Liver (tissue), 8 donors: ENCODE measurements at regions not wholly inside any gene's neighbourhood (a gene's known extent, or its start where the extent isn't known, plus 50 kb on each side); places are given as distances from the start of the nearest gene placed in this dataset.

ENCODE experiments used
- DNase-seq: peaks from one replicate; pipeline ENCODE4 v3.0.0-alpha.2; 2017; ENCODE audit warnings: low spot score
- H3K27ac ChIP-seq, 2 donors: one replicate each; pipeline ENCODE4 v1.7.0; 2013; ENCODE audit warnings: inconsistent platforms in 2 of 2, low read length in 2 of 2, control low read depth in 1 of 2, low read depth in 1 of 2, mild to moderate bottlenecking in 1 of 2
- H3K27me3 ChIP-seq, 4 donors: one replicate each; pipeline versions ENCODE4 v1.6.1 to v1.7.0; 2013; ENCODE audit warnings: low read length in 3 of 4, inconsistent platforms in 1 of 4, mild to moderate bottlenecking in 1 of 4, moderate library complexity in 1 of 4; ENCODE audit not compliant: control insufficient read depth in 4 of 4, insufficient read depth in 4 of 4
- H3K36me3 ChIP-seq, 4 donors: one replicate each; pipeline versions ENCODE4 v1.6.1 to v1.7.0; 2013; ENCODE audit warnings: low read length in 3 of 4, mild to moderate bottlenecking in 3 of 4, low read depth in 1 of 4, moderate library complexity in 1 of 4; ENCODE audit not compliant: control insufficient read depth in 4 of 4, insufficient read depth in 3 of 4
- H3K4me1 ChIP-seq, 4 donors: one replicate each; pipeline versions ENCODE4 v1.6.1 to v1.7.0; 2013; ENCODE audit warnings: low read length in 3 of 4, mild to moderate bottlenecking in 3 of 4, moderate library complexity in 1 of 4; ENCODE audit not compliant: control insufficient read depth in 4 of 4, insufficient read depth in 4 of 4
- H3K4me3 ChIP-seq, 3 donors: one replicate each; pipeline versions ENCODE4 v1.6.1 to v1.7.0; 2013; ENCODE audit warnings: low read length in 3 of 3, control low read depth in 1 of 3, low read depth in 1 of 3, mild to moderate bottlenecking in 1 of 3
- H3K9ac ChIP-seq, 2 donors: one replicate each; pipeline ENCODE4 v1.7.0; 2013; ENCODE audit warnings: low read length in 2 of 2, mild to moderate bottlenecking in 2 of 2, moderate library complexity in 2 of 2, control low read depth in 1 of 2, low read depth in 1 of 2
- H3K9me3 ChIP-seq, 4 donors: one replicate each; pipeline versions ENCODE4 v1.6.1 to v1.7.0; 2013; ENCODE audit warnings: low read length in 3 of 4; ENCODE audit not compliant: control insufficient read depth in 4 of 4
- ATF3 ChIP-seq: IDR thresholded peaks from 2 replicates; pipeline ENCODE4 v1.6.1; 2016; ENCODE audit warnings: antibody characterized with exemption
- EGR1 ChIP-seq, 2 donors: IDR thresholded peaks; 2 replicates each; pipeline ENCODE4 v1.6.1; 2016 to 2018; ENCODE audit warnings: antibody characterized with exemption in 2 of 2, low read depth in 2 of 2
- FOXA1 ChIP-seq: IDR thresholded peaks from 2 replicates; pipeline ENCODE4 v1.6.1; 2016; ENCODE audit warnings: antibody characterized with exemption
- FOXA2 ChIP-seq: IDR thresholded peaks from 2 replicates; pipeline ENCODE4 v1.6.1; 2016; ENCODE audit warnings: antibody characterized with exemption
- GABPA ChIP-seq, 2 donors: IDR thresholded peaks in 1 of 2; conservative IDR thresholded peaks in 1 of 2; 2 replicates each; pipeline ENCODE4 v1.6.1; 2016; ENCODE audit warnings: antibody characterized with exemption in 2 of 2, mild to moderate bottlenecking in 1 of 2, moderate library complexity in 1 of 2
- HNF4A ChIP-seq, 2 donors: conservative IDR thresholded peaks; 2 replicates each; pipeline ENCODE4 v1.6.1; 2016; ENCODE audit warnings: antibody characterized with exemption in 2 of 2, mild to moderate bottlenecking in 2 of 2
- HNF4G ChIP-seq: IDR thresholded peaks from 2 replicates; pipeline ENCODE4 v1.6.1; 2016; ENCODE audit warnings: antibody characterized with exemption
- JUND ChIP-seq, 2 donors: IDR thresholded peaks; 2 replicates each; pipeline ENCODE4 v1.6.1; 2016; ENCODE audit warnings: antibody characterized with exemption in 2 of 2
- MAX ChIP-seq: IDR thresholded peaks from 2 replicates; pipeline ENCODE4 v1.6.1; 2016; ENCODE audit warnings: antibody characterized with exemption
- NR2F2 ChIP-seq: IDR thresholded peaks from 2 replicates; pipeline ENCODE4 v1.6.1; 2016; ENCODE audit warnings: antibody characterized with exemption
- RAD21 ChIP-seq, 2 donors: IDR thresholded peaks; 2 replicates each; pipeline ENCODE4 v1.6.1; 2016; ENCODE audit warnings: antibody characterized with exemption in 2 of 2, mild to moderate bottlenecking in 2 of 2
- RXRA ChIP-seq, 2 donors: IDR thresholded peaks; 2 replicates each; pipeline ENCODE4 v1.6.1; 2017 to 2018; ENCODE audit warnings: antibody characterized with exemption in 2 of 2, mild to moderate bottlenecking in 1 of 2
- SP1 ChIP-seq: IDR thresholded peaks from 2 replicates; pipeline ENCODE4 v1.6.1; 2018; ENCODE audit warnings: antibody characterized with exemption, mild to moderate bottlenecking
- TAF1 ChIP-seq: conservative IDR thresholded peaks from 2 replicates; pipeline ENCODE4 v1.6.1; 2016; ENCODE audit warnings: antibody characterized with exemption, mild to moderate bottlenecking
- YY1 ChIP-seq: IDR thresholded peaks from 2 replicates; pipeline ENCODE4 v1.6.1; 2016; ENCODE audit warnings: antibody characterized with exemption, mild to moderate bottlenecking
- ZBTB33 ChIP-seq: IDR thresholded peaks from 2 replicates; pipeline ENCODE4 v1.6.1; 2016; ENCODE audit warnings: antibody characterized with exemption
- WGBS: extraction: QIAGEN DNeasy Blood & Tissue Kit; methylation state at CpG from one replicate; pipeline ENCODE4 v1.1.7; 2013; 5-methylcytosine and 5-hydroxymethylcytosine counted together
- TF ChIP-seq, protein P1 (sequence below): IDR thresholded peaks from 2 replicates; pipeline ENCODE4 v1.6.1; 2016; ENCODE audit warnings: antibody characterized with exemption, mild to moderate bottlenecking
- TF ChIP-seq, protein P2 (sequence below): fragments of 150-350 bp; IDR thresholded peaks from 2 replicates; pipeline ENCODE4 v1.5.1; 2017; ENCODE audit warnings: improper control_type of control experiment, low read depth, low read length; ENCODE audit not compliant: missing input control
- donor health status: healthy.
- donor health status: healthy.
- donor health status: healthy.
- donor health status: healthy.
- donor health status: healthy.

DNA sequence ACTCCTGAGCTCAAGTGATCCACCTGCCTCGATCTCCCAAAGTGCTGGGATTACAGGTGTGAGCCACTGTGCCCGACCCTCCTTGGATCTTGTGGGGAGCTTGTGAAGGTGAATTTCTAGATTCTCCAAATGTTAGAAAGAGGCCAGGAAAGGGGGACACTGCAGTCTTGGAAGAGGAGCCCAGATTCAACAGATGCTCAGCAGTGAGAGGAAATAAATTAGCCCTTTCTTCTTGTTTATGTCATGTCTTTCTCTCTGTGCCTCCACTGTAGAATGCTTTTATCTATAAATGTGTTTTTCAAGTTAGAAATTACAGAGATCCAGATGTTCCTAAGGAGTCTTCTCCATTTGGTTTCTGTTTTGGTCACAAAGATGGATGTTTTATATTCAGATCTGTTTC is 346.6 kb upstream of the KAZN start (continued):
- TF ChIP-seq TAF1 (no peak), SP1 (no peak), FOXA1 (no peak), NR2F2 (no peak)
- TF ChIP-seq, protein P1, sequence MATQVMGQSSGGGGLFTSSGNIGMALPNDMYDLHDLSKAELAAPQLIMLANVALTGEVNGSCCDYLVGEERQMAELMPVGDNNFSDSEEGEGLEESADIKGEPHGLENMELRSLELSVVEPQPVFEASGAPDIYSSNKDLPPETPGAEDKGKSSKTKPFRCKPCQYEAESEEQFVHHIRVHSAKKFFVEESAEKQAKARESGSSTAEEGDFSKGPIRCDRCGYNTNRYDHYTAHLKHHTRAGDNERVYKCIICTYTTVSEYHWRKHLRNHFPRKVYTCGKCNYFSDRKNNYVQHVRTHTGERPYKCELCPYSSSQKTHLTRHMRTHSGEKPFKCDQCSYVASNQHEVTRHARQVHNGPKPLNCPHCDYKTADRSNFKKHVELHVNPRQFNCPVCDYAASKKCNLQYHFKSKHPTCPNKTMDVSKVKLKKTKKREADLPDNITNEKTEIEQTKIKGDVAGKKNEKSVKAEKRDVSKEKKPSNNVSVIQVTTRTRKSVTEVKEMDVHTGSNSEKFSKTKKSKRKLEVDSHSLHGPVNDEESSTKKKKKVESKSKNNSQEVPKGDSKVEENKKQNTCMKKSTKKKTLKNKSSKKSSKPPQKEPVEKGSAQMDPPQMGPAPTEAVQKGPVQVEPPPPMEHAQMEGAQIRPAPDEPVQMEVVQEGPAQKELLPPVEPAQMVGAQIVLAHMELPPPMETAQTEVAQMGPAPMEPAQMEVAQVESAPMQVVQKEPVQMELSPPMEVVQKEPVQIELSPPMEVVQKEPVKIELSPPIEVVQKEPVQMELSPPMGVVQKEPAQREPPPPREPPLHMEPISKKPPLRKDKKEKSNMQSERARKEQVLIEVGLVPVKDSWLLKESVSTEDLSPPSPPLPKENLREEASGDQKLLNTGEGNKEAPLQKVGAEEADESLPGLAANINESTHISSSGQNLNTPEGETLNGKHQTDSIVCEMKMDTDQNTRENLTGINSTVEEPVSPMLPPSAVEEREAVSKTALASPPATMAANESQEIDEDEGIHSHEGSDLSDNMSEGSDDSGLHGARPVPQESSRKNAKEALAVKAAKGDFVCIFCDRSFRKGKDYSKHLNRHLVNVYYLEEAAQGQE, result no peak

DNA sequence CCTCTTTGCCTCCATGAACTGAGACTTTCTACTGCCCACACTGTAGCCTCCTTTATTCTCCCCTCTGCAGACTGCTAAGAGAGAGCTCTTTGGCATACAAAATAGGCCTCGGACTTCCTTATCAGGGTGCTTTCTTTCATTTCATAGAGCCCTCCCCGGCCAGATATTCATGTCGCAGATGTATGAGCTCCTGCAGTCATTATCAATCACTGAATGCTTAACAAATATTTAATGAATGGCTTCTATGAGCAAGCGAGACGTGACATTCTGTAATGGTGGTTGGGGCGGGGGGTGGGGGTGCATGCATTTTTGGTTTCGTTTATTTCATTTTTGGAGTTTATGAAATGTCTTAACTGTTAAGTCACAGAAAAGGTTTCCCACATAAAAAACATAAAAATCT is 344.8 kb upstream of the KAZN start:
- TF ChIP-seq HNF4A (conservative IDR thresholded peaks at IDR 0.05) (no peak), EGR1 (IDR thresholded peaks at IDR 0.05; ENCODE audit: low read depth in 2 of 2) (no peak), GABPA (IDR thresholded peaks at IDR 0.05 in 1 of 2, conservative IDR thresholded peaks at IDR 0.05 in 1 of 2) (no peak), TAF1 (no peak), FOXA1 (no peak), JUND (IDR thresholded peaks at IDR 0.05) (no peak), NR2F2 (no peak), HNF4G (no peak), FOXA2 (no peak), MAX (no peak), YY1 (no peak), RXRA (IDR thresholded peaks at IDR 0.05) (no peak), ATF3 (no peak), SP1 (no peak), ZBTB33 (no peak), RAD21 (IDR thresholded peaks at IDR 0.05) (no peak)
- TF ChIP-seq, protein P1, result no peak
- TF ChIP-seq, protein P2, sequence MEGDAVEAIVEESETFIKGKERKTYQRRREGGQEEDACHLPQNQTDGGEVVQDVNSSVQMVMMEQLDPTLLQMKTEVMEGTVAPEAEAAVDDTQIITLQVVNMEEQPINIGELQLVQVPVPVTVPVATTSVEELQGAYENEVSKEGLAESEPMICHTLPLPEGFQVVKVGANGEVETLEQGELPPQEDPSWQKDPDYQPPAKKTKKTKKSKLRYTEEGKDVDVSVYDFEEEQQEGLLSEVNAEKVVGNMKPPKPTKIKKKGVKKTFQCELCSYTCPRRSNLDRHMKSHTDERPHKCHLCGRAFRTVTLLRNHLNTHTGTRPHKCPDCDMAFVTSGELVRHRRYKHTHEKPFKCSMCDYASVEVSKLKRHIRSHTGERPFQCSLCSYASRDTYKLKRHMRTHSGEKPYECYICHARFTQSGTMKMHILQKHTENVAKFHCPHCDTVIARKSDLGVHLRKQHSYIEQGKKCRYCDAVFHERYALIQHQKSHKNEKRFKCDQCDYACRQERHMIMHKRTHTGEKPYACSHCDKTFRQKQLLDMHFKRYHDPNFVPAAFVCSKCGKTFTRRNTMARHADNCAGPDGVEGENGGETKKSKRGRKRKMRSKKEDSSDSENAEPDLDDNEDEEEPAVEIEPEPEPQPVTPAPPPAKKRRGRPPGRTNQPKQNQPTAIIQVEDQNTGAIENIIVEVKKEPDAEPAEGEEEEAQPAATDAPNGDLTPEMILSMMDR, result no peak
- no peak for DNase-seq
- Histone ChIP-seq H3K36me3 (no peaks in the 10 kb centered on the region), H3K9ac (no peak overlapping the region), H3K27me3 (peaks cover 0 to under 1% (median 0%) of the 10 kb centered on the region in 4 donors), H3K27ac (no peak overlapping the region), H3K9me3 (peaks cover 0 to 2% (median 0%) of the 10 kb centered on the region in 4 donors), H3K4me3 (no peak overlapping the region), H3K4me1 (no peaks in the 10 kb centered on the region)
- 81% methylated on average over 7 of the region's 7 CpGs for WGBS
